G401 (cell line): ENCODE measurements at regions not wholly inside any gene's neighbourhood (a gene's known extent, or its start where the extent isn't known, plus 50 kb on each side); places are given as distances from the start of the nearest gene placed in this dataset.
"Not testable (repeated sequence)": the region's sequence is repeated elsewhere in the genome, so short reads cannot be mapped to it uniquely, and the experiment has no call there.

Experiments
- DNase-seq: peaks from one replicate; pipeline ENCODE4 v3.0.0-alpha.2; 2015; ENCODE audit warnings: low spot score
- in situ Hi-C: cut with HindIII; loops from 2 replicates; pipeline ENCODE4 v1.10.0; 2016; ENCODE audit warnings: low sequenced_read_pairs, mixed read lengths

GRCh38 chr15:93981706-93982105 is 249.7 kb upstream of the MCTP2 start:
- no peak for DNase-seq
- in situ Hi-C loops, result no loop called here

- no peak for DNase-seq
- in situ Hi-C loops, result no loop called here
These were observed 251.0 kb upstream of the MCTP2 start for GRCh38 chr15:93980261-93980911.

- DNase-seq, result peak; percentile 10
- in situ Hi-C loops, result no loop called here
These were observed 256.4 kb upstream of the MCTP2 start for GRCh38 chr15:93974804-93975481.

GRCh38 chr15:93973287-93973686 is 258.1 kb upstream of the MCTP2 start:
- DNase-seq, result no peak
- in situ Hi-C loops, result no loop called here

- in situ Hi-C loops, result no loop called here
- DNase-seq, result no peak
These were observed 262.6 kb upstream of the MCTP2 start for GRCh38 chr15:93968773-93969172.

GRCh38 chr15:93965304-93965908 is 266.0 kb upstream of the MCTP2 start:
- in situ Hi-C loops, result no loop called here
- DNase-seq, result no peak

- in situ Hi-C loops, result no loop called here
These were observed 276.3 kb upstream of the MCTP2 start for GRCh38 chr15:93954985-93955571.

GRCh38 chr15:93948726-93949125 is 282.6 kb upstream of the MCTP2 start:
- DNase-seq, result no peak
- in situ Hi-C loops, result no loop called here

More at GRCh38 chr15:93954985-93955571, 276.3 kb upstream of the MCTP2 start:
- no peak for DNase-seq

- DNase-seq, result no peak
- in situ Hi-C loops, result no loop called here
These were observed 287.8 kb upstream of the MCTP2 start for GRCh38 chr15:93943586-93943985.

GRCh38 chr15:93942269-93942694 is 289.1 kb upstream of the MCTP2 start:
- in situ Hi-C loops, result no loop called here
- no peak for DNase-seq

GRCh38 chr15:93941697-93942096 is 289.7 kb upstream of the MCTP2 start:
- in situ Hi-C loops, result no loop called here
- DNase-seq, result no peak

- DNase-seq, result no peak
- in situ Hi-C loops, result no loop called here
These were observed 291.1 kb upstream of the MCTP2 start for GRCh38 chr15:93940226-93940625.

- DNase-seq, result no peak
- in situ Hi-C loops, result no loop called here
These were observed 299.1 kb upstream of the MCTP2 start for GRCh38 chr15:93932164-93932776.

GRCh38 chr15:93929375-93930094 is 301.8 kb upstream of the MCTP2 start:
- DNase-seq, result no peak
- in situ Hi-C loops, result no loop called here

GRCh38 chr15:93920204-93920603 is 311.2 kb upstream of the MCTP2 start:
- in situ Hi-C loops, result no loop called here

GRCh38 chr15:93918801-93919200 is 312.6 kb upstream of the MCTP2 start:
- in situ Hi-C loops, DNase-seq: not testable (repeated sequence)

More at GRCh38 chr15:93920204-93920603, 311.2 kb upstream of the MCTP2 start:
- no peak for DNase-seq

GRCh38 chr15:93917181-93917580 is 314.2 kb upstream of the MCTP2 start:
- no peak for DNase-seq
- in situ Hi-C loops, result no loop called here

GRCh38 chr15:93913871-93914270 is 317.5 kb upstream of the MCTP2 start:
- in situ Hi-C loops, result no loop called here
- DNase-seq, result no peak

GRCh38 chr15:93913310-93913709 is 318.1 kb upstream of the MCTP2 start:
- in situ Hi-C loops, result no loop called here
- no peak for DNase-seq
